Smooth muscle cell (in vitro differentiated cells): ENCODE measurements at regions not wholly inside any gene's neighbourhood (a gene's known extent, or its start where the extent isn't known, plus 50 kb on each side); places are given as distances from the start of the nearest gene placed in this dataset.

Experiments used
- DNase-seq: peaks from one replicate; lab custom pipeline; 2025; ENCODE audit not compliant: unreplicated experiment; lab: John Stamatoyannopoulos, UW
- H2AFZ ChIP-seq: fragments of 200-600 bp; sonication (generic); 2 replicates; pipeline ENCODE4 v1.6.0; 2016; ENCODE audit warnings: antibody characterized with exemption, low read depth, mild to moderate bottlenecking
- H3F3A ChIP-seq: fragments of 200-600 bp; sonication (generic); 2 replicates; pipeline ENCODE4 v1.6.0; 2017; ENCODE audit warnings: antibody characterized with exemption, low read depth
- H3K27ac ChIP-seq: fragments of 200-600 bp; sonication (generic); 2 replicates; pipeline ENCODE4 v1.5.1; 2016; ENCODE audit warnings: low read depth, mild to moderate bottlenecking
- H3K27me3 ChIP-seq: fragments of 200-600 bp; sonication (generic); 2 replicates; pipeline ENCODE4 v1.6.1; 2016; ENCODE audit warnings: low read depth, mild to moderate bottlenecking
- H3K36me3 ChIP-seq: fragments of 200-600 bp; sonication (generic); 2 replicates; pipeline ENCODE4 v1.5.1; 2016; ENCODE audit warnings: low read depth
- H3K4me1 ChIP-seq: fragments of 200-600 bp; sonication (generic); 2 replicates; pipeline ENCODE4 v1.5.1; 2016; ENCODE audit warnings: low read depth
- H3K4me2 ChIP-seq: fragments of 200-600 bp; sonication (generic); 2 replicates; pipeline ENCODE4 v1.6.0; 2016; ENCODE audit warnings: mild to moderate bottlenecking
- H3K4me3 ChIP-seq: fragments of 200-600 bp; sonication (generic); 2 replicates; pipeline ENCODE4 v1.5.1; 2016; ENCODE audit warnings: mild to moderate bottlenecking
- H3K79me2 ChIP-seq: fragments of 200-600 bp; sonication (generic); 2 replicates; pipeline ENCODE4 v1.6.0; 2016; ENCODE audit warnings: low read depth, mild to moderate bottlenecking
- H3K9ac ChIP-seq: fragments of 200-600 bp; sonication (generic); 2 replicates; pipeline ENCODE4 v1.6.0; 2016; ENCODE audit warnings: low read depth
- H3K9me3 ChIP-seq: fragments of 200-600 bp; sonication (generic); replicated peaks from 2 replicates; pipeline ENCODE4 v1.5.1; 2016; ENCODE audit warnings: low read depth
- H4K20me1 ChIP-seq: fragments of 200-600 bp; sonication (generic); 2 replicates; pipeline ENCODE4 v1.6.0; 2016; ENCODE audit warnings: low read depth
- CTCF ChIP-seq: fragments of 200-600 bp; sonication (generic); IDR thresholded peaks from 2 replicates; pipeline ENCODE4 v1.5.1; 2017; ENCODE audit warnings: borderline replicate concordance, mild to moderate bottlenecking, antibody characterized with exemption; ENCODE audit not compliant: insufficient read depth, poor library complexity, severe bottlenecking
- WGBS: methylation state at CpG from one replicate; pipeline ENCODE4 v1.1.7; 2016; ENCODE audit warnings: low lambda C conversion rate; 5-methylcytosine and 5-hydroxymethylcytosine counted together

DNA sequence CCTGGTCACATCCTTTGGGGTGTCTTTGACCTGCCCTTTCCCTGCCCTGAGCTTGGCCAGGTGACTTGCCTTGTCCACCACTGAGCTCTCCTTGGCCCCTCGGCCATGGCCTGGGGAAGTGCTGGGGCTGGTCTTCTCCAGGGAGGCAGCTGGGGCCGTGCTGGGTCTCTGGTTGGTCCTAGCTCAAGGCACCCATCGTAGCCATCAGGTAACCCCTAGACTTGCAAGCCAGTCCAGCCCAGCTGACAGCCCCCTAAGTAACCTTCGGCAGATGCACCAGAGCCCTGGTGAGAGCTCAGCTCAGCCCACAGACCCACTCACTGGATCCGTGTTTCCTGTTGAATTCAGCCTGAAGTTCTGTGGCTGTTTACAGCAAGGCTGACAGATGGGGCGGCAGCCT lies 176.2 kb upstream of the SHH start:
- H3K4me3 ChIP-seq = no peak overlapping the region
- H3K9me3 ChIP-seq = no peaks in the 10 kb centered on the region
- H3K27ac ChIP-seq = no peak overlapping the region
- no peaks in the 10 kb centered on the region for H3K4me1 ChIP-seq
- H3K4me2 ChIP-seq = no peak overlapping the region
- no peak overlapping the region for H2AFZ ChIP-seq
- no peaks in the 10 kb centered on the region for H3K27me3 ChIP-seq
- H3K79me2 ChIP-seq = no peaks in the 10 kb centered on the region
- TF ChIP-seq CTCF = no peak
- no peak overlapping the region for H3K9ac ChIP-seq
- H4K20me1 ChIP-seq = no peaks in the 10 kb centered on the region
- no peak for DNase-seq
- H3F3A ChIP-seq = no peaks in the 10 kb centered on the region
- WGBS = 84% methylated on average over 6 of the region's 6 CpGs
- no peaks in the 10 kb centered on the region for H3K36me3 ChIP-seq

DNA sequence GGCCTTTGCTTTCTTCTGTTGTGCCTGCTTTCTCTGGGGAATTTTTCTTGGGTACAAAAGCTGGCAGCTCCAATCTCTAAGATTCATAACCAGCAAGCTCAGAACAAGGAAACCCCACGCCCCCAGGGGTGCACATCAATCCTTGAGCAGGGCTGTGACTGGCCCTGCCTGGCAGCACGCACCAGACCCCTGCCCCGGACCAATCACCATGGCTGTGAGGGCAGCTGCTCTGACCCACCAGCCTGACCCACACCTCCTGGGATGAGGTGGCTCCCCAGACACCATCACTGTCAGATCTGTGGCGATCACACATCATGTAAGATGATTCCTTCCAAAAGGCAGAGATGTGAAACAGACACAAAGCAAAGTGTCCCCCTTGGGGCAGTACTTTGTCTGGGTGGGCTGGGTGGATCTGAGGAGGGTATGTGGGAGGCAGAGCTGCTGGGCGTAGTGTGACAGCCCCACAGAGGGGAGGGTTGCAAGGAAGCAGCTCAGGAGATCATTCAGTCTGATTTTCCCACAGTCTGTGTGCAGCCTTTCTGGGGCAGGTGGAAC lies 175.5 kb upstream of the SHH start:
- Histone ChIP-seq H3K4me1 (no peaks in the 10 kb centered on the region), H3F3A (no peaks in the 10 kb centered on the region), H3K4me3 (no peak overlapping the region), H3K4me2 (no peak overlapping the region), H3K36me3 (no peaks in the 10 kb centered on the region), H3K27me3 (no peaks in the 10 kb centered on the region), H3K79me2 (no peaks in the 10 kb centered on the region), H3K9ac (no peak overlapping the region), H2AFZ (no peak overlapping the region), H4K20me1 (no peaks in the 10 kb centered on the region), H3K27ac (no peak overlapping the region), H3K9me3 (no peaks in the 10 kb centered on the region)
- 81% methylated on average over 5 of the region's 5 CpGs for WGBS
- TF ChIP-seq CTCF = no peak
- no peak for DNase-seq

GRCh38 chr7:155986497-155987160 lies 174.4 kb upstream of the SHH start:
- H3K9me3 ChIP-seq = no peaks in the 10 kb centered on the region
- WGBS = 89% methylated on average over 10 of the region's 10 CpGs
- TF ChIP-seq CTCF = no peak

More at GRCh38 chr7:155986497-155987160, 174.4 kb upstream of the SHH start:
- H3K4me2 ChIP-seq = no peak overlapping the region
- H3K27me3 ChIP-seq = no peaks in the 10 kb centered on the region
- H3K4me3 ChIP-seq = no peak overlapping the region
- no peak overlapping the region for H3K9ac ChIP-seq
- no peaks in the 10 kb centered on the region for H3K79me2 ChIP-seq
- H3K4me1 ChIP-seq = no peaks in the 10 kb centered on the region
- H3F3A ChIP-seq = no peaks in the 10 kb centered on the region
- H3K27ac ChIP-seq = no peak overlapping the region
- H3K36me3 ChIP-seq = no peaks in the 10 kb centered on the region
- H2AFZ ChIP-seq = no peak overlapping the region
- DNase-seq = no peak
- no peaks in the 10 kb centered on the region for H4K20me1 ChIP-seq
